Gastroesophageal sphincter (tissue), 3 donors: ENCODE measurements at regions not wholly inside any gene's neighbourhood (a gene's known extent, or its start where the extent isn't known, plus 50 kb on each side); places are given as distances from the start of the nearest gene placed in this dataset.

Source experiments
- CTCF ChIP-seq, 4 experiments: fragments of 200-600 bp in 2 of 4; fragments of 450-650 bp in 2 of 4; sonication (generic) in 1 of 4; IDR thresholded peaks; one replicate each; pipeline ENCODE4 v1.5.1; 2017 to 2019; ENCODE audit warnings: antibody characterized with exemption in 4 of 4, mild to moderate bottlenecking in 2 of 4, moderate library complexity in 2 of 4
- EP300 ChIP-seq: sonication (generic); formaldehyde crosslinking; IDR thresholded peaks from one replicate; pipeline ENCODE4 v1.6.1; 2017; ENCODE audit warnings: antibody characterized with exemption, mild to moderate bottlenecking
- POLR2A ChIP-seq, 2 donors: fragments of 450-650 bp; IDR thresholded peaks; one replicate each; pipeline ENCODE4 v1.6.1; 2017; ENCODE audit warnings: antibody characterized with exemption in 2 of 2, mild to moderate bottlenecking in 2 of 2, moderate library complexity in 1 of 2

GRCh38 chr1:199223936-199224335 is 585.1 kb downstream of the PTPRC start:
- no peak for TF ChIP-seq CTCF (IDR thresholded peaks at IDR 0.05)
- no peak for TF ChIP-seq EP300
- no peak for TF ChIP-seq POLR2A (IDR thresholded peaks at IDR 0.05)
